ENCODE measurements at regions not wholly inside any gene's neighbourhood (a gene's known extent, or its start where the extent isn't known, plus 50 kb on each side); places are given as distances from the start of the nearest gene placed in this dataset.

GRCh38 chr1:70554341-70554740 lies 143.3 kb downstream of the CTH start:
- TF ChIP-seq REST (IDR thresholded peaks at IDR 0.05; ENCODE audit: low read depth): no peak
- TF ChIP-seq TCF12 (IDR thresholded peaks at IDR 0.05; ENCODE audit: low read depth): no peak
- no peak for TF ChIP-seq CREB1 (IDR thresholded peaks at IDR 0.05; ENCODE audit: low read depth)
- TF ChIP-seq USF1 (IDR thresholded peaks at IDR 0.05): no peak
- TF ChIP-seq EGR1 (IDR thresholded peaks at IDR 0.05): no peak
- TF ChIP-seq EP300 (IDR thresholded peaks at IDR 0.05; ENCODE audit: borderline replicate concordance): no peak
- TF ChIP-seq CEBPB (IDR thresholded peaks at IDR 0.05): no peak
- no peak for TF ChIP-seq RAD21 (IDR thresholded peaks at IDR 0.05; ENCODE audit: low read depth)
- TF ChIP-seq TEAD4 (IDR thresholded peaks at IDR 0.05): no peak
- no peak for TF ChIP-seq MAX (IDR thresholded peaks at IDR 0.05)
- TF ChIP-seq YY1 (IDR thresholded peaks at IDR 0.05; ENCODE audit: low read depth): no peak
- TF ChIP-seq ZBTB7A (IDR thresholded peaks at IDR 0.05; ENCODE audit: low read depth): no peak
- no peak for TF ChIP-seq FOXM1 (IDR thresholded peaks at IDR 0.05; ENCODE audit: borderline replicate concordance, low read depth)
- TF ChIP-seq NFIC (IDR thresholded peaks at IDR 0.05): no peak
- no peak for TF ChIP-seq TAF1 (IDR thresholded peaks at IDR 0.05; ENCODE audit: low read depth)

- no peak for TF ChIP-seq TAF1 (IDR thresholded peaks at IDR 0.05; ENCODE audit: low read depth)
- TF ChIP-seq EGR1 (IDR thresholded peaks at IDR 0.05): no peak
- no peak for TF ChIP-seq ZBTB7A (IDR thresholded peaks at IDR 0.05; ENCODE audit: low read depth)
- TF ChIP-seq TEAD4 (IDR thresholded peaks at IDR 0.05): no peak
These were observed 145.5 kb downstream of the CTH start for GRCh38 chr1:70556541-70556940.

GRCh38 chr1:70567167-70567566 lies 156.1 kb downstream of the CTH start:
- TF ChIP-seq ZBTB7A (IDR thresholded peaks at IDR 0.05; ENCODE audit: low read depth): no peak
- no peak for TF ChIP-seq EP300 (IDR thresholded peaks at IDR 0.05; ENCODE audit: borderline replicate concordance)
- no peak for TF ChIP-seq EGR1 (IDR thresholded peaks at IDR 0.05)
- no peak for TF ChIP-seq TAF1 (IDR thresholded peaks at IDR 0.05; ENCODE audit: low read depth)
- TF ChIP-seq CEBPB (IDR thresholded peaks at IDR 0.05): peak; percentile 64

GRCh38 chr1:70571191-70571590 lies 160.1 kb downstream of the CTH start:
- TF ChIP-seq NFIC (IDR thresholded peaks at IDR 0.05): no peak
- no peak for TF ChIP-seq CEBPB (IDR thresholded peaks at IDR 0.05)
- no peak for TF ChIP-seq RAD21 (IDR thresholded peaks at IDR 0.05; ENCODE audit: low read depth)
- TF ChIP-seq FOXM1 (IDR thresholded peaks at IDR 0.05; ENCODE audit: borderline replicate concordance, low read depth): no peak
- TF ChIP-seq ZBTB7A (IDR thresholded peaks at IDR 0.05; ENCODE audit: low read depth): no peak
- no peak for TF ChIP-seq TAF1 (IDR thresholded peaks at IDR 0.05; ENCODE audit: low read depth)
- TF ChIP-seq TCF12 (IDR thresholded peaks at IDR 0.05; ENCODE audit: low read depth): no peak
- no peak for TF ChIP-seq CREB1 (IDR thresholded peaks at IDR 0.05; ENCODE audit: low read depth)

- TF ChIP-seq USF1 (IDR thresholded peaks at IDR 0.05): no peak
- TF ChIP-seq EP300 (IDR thresholded peaks at IDR 0.05; ENCODE audit: borderline replicate concordance): no peak
- TF ChIP-seq REST (IDR thresholded peaks at IDR 0.05; ENCODE audit: low read depth): no peak
- no peak for TF ChIP-seq TEAD4 (IDR thresholded peaks at IDR 0.05)
These were observed 162.3 kb downstream of the CTH start for GRCh38 chr1:70573317-70573843.

GRCh38 chr1:70581661-70582060 lies 170.6 kb downstream of the CTH start:
- TF ChIP-seq EP300 (IDR thresholded peaks at IDR 0.05; ENCODE audit: borderline replicate concordance) (no peak), MAX (IDR thresholded peaks at IDR 0.05) (no peak), ZBTB7A (IDR thresholded peaks at IDR 0.05; ENCODE audit: low read depth) (no peak), CEBPB (IDR thresholded peaks at IDR 0.05) (no peak), CREB1 (IDR thresholded peaks at IDR 0.05; ENCODE audit: low read depth) (no peak), TEAD4 (IDR thresholded peaks at IDR 0.05) (no peak)

GRCh38 chr1:70583522-70583921 lies 172.5 kb downstream of the CTH start:
- TF ChIP-seq FOXM1 (IDR thresholded peaks at IDR 0.05; ENCODE audit: borderline replicate concordance, low read depth) (no peak), MAX (IDR thresholded peaks at IDR 0.05) (no peak), CEBPB (IDR thresholded peaks at IDR 0.05) (no peak), TCF12 (IDR thresholded peaks at IDR 0.05; ENCODE audit: low read depth) (no peak), REST (IDR thresholded peaks at IDR 0.05; ENCODE audit: low read depth) (no peak), NFIC (IDR thresholded peaks at IDR 0.05) (no peak), EP300 (IDR thresholded peaks at IDR 0.05; ENCODE audit: borderline replicate concordance) (no peak), ZBTB7A (IDR thresholded peaks at IDR 0.05; ENCODE audit: low read depth) (no peak), TEAD4 (IDR thresholded peaks at IDR 0.05) (no peak), CREB1 (IDR thresholded peaks at IDR 0.05; ENCODE audit: low read depth) (no peak)
